Activated T-cell treated with anti-CD3 and anti-CD28 coated beads for 48 hours (primary cell): ENCODE measurements at regions not wholly inside any gene's neighbourhood (a gene's known extent, or its start where the extent isn't known, plus 50 kb on each side); places are given as distances from the start of the nearest gene placed in this dataset.

Experiments used
- DNase-seq: peaks from one replicate; pipeline ENCODE4 v3.0.0-alpha.2; 2020; ENCODE audit warnings: low read depth

GRCh38 chr7:113456533-113456932 is 338.2 kb upstream of the SMIM30 start:
- no peak for DNase-seq

- DNase-seq, result no peak
Measured at GRCh38 chr7:113454597-113455169, 336.3 kb upstream of the SMIM30 start.

GRCh38 chr7:113452245-113452644 is 333.9 kb upstream of the SMIM30 start:
- no peak for DNase-seq

DNA sequence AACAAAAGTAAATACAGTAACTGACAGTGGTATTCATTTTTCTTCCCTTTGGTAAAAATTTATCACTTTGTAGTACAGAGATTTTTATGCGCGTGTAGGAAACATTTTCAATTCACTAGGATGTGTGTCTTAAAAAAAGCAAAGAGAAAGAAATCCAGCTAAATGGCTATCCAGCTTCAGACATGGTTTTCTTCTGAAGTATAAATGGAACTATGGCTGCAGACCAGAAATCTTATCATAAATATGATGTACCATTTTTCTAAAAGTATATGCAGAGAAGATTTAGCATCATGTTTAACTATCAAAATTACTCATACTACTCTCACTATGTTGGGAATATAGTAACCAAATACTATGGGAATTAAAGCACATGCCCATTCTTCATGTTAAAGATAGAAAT is 328.4 kb upstream of the SMIM30 start:
- no peak for DNase-seq

DNA sequence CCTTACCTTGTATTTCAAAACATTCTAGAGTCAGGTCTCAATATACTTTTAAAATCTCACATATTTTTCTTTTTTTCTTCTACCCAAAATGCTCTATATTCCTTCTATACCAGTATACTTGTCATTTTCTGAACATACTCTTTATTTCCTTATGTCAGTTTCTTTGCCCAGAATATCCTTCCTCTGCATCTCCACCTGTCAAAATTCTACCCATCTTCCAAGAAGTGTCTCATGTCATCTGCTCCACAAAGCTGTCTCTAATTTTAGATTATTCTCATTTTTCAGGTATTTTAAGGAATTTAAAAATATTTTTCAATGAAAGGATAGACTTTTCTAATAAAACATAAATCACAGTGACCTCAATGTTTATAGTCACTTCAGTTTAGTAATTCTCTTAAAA is 328.0 kb upstream of the SMIM30 start:
- no peak for DNase-seq

GRCh38 chr7:113444261-113444660 is 325.9 kb upstream of the SMIM30 start:
- DNase-seq, result no peak

- DNase-seq, result no peak
Measured at GRCh38 chr7:113440173-113440572, 321.8 kb upstream of the SMIM30 start.

DNA sequence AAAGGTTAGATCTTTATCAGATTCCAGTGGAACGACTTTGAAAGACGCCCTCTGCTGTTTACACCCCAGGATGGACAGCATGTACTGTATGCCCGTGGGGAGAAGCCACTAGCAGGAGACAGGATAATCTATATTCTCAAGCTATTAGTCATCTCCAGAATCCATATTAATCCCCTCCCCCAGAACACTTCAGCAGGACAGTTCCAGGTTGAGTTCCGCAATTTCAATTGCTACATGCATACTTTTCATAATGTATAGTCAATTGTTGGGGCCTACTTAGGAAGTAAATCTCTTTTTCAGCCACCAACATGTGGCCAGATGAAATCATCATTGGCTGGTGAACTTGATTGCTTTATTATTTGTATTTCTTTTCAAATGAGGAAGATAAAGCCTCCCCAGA is 313.1 kb upstream of the SMIM30 start:
- DNase-seq, result no peak

- DNase-seq, result no peak
Measured at GRCh38 chr7:113424185-113424817, 305.9 kb upstream of the SMIM30 start.

GRCh38 chr7:113421696-113422330 is 303.5 kb upstream of the SMIM30 start:
- DNase-seq, result peak; percentile 62

DNA sequence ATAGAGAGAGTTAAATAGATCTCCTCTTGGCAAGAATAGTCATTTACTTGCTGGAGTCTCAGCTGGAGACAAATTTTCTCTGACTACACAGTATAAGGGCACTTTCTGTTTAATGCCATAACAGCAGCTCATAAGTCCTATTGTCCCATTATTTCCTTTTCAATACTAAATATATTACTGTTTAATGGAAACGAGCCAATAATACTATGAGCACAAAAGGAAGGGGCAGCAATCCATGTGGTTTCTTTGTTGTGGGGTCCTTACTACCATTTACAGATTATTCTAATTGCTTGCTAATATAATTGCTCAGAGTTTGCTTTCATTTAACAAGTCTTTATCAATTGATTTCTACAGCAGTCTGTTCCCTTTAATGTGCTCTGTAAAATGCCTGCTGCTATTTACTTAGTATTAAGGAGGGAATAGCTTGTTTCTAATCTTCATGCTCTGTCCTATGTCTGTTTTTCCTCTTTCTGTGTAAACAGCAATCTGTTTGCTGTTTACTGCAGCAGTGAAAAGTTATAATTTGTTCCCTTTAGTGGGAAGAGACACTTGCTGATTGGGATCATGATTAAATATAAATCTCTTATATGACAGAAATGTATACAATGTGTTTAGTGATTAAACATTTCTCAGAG is 296.2 kb upstream of the SMIM30 start:
- no peak for DNase-seq

DNA sequence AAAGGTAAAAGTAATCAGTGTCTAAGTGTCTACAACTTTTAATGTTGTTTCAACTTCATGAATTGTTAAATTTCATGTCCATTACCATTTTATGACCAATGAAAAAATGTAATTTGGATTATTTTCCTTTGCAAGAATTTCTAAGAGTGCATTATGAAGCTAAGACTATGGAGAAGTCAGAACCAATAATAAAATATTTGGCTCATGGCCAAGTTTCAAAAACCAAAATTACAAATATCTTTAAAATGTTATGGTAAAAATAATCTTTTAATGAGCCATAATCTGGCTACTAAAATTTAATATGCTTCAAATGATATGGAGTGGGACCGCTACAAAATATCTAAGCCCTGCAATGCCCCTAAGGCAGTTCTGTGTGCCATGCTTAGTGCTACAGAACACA is 294.1 kb upstream of the SMIM30 start:
- DNase-seq, result no peak

DNA sequence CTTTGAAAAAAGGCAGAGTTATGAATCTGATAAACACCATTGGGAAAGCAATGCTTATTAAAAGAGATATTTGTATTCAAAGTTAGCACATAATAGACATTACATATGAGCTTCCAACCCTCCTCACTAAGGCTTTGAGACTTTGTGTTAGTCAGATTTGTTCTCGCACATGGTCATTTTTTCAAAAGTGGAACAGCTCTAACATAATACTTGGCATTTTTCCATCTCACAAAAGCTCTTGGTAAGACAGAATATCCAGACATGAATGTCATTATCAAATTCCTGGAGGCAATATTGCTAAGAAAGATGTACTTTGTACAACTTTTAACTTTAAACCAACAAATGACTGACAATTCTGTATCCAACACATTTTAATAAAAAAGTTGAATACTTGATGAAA is 292.4 kb upstream of the SMIM30 start:
- no peak for DNase-seq

- DNase-seq, result no peak
Measured at GRCh38 chr7:113408999-113409398, 290.6 kb upstream of the SMIM30 start.

GRCh38 chr7:113405296-113406056 is 287.1 kb upstream of the SMIM30 start:
- DNase-seq, result no peak

- no peak for DNase-seq
Measured at GRCh38 chr7:113404245-113404644, 285.9 kb upstream of the SMIM30 start.

GRCh38 chr7:113402482-113402881 is 284.1 kb upstream of the SMIM30 start:
- no peak for DNase-seq

GRCh38 chr7:113402005-113402404 is 283.7 kb upstream of the SMIM30 start:
- no peak for DNase-seq

- DNase-seq, result no peak
Measured at GRCh38 chr7:113394856-113395255, 276.5 kb upstream of the SMIM30 start.

DNA sequence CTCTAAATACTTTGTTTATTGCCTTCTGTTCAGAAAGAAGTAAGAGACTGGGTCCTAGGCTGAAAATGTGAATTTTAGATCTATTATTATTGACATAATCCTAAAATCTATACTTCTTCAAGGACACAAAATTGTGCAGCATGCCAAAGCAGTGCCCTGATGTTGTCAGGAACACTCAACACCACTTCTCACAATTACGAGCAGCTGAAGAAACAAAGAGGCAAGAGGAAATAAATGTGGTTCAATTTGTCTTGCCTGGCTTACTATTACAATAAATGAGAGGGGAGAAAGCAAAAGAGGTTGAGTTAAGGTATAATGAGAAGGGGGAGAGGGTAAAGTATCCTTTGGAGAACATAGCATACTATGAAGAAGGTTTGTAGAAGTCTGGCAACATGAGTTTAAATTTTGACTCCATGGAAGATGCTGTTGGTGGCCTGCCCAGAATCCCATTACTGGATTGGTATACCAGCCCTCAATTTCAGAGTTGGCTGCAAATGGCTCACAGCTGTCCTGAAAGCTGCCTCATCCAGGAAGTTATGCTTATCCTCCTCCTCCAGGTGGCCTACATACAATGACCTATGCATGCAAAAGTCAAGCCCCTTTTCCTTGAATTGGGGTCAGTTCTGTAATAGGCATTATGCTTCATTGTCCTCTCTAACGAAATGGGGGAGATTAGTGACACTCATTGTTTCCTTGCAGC is 274.6 kb upstream of the SMIM30 start:
- DNase-seq, result no peak

DNA sequence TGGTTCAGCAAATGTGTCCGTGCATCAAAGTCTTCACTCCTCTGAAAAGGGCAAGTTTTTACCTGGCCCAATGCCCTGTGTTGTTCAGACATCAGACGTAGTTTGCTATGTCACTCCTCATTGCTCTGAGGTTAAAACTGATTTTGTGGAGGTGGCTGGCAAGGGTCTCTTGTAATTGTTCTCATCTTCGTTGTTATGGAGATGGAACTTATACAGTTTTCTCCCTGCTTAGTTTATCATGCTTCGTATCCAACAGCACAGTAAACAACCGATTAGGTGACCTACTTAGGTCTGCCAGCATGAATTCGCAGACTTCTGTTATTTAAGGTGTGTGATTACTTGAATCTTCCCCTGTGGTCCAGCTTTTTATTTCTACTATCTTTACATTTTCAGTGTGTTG is 274.1 kb upstream of the SMIM30 start:
- DNase-seq, result no peak

DNA sequence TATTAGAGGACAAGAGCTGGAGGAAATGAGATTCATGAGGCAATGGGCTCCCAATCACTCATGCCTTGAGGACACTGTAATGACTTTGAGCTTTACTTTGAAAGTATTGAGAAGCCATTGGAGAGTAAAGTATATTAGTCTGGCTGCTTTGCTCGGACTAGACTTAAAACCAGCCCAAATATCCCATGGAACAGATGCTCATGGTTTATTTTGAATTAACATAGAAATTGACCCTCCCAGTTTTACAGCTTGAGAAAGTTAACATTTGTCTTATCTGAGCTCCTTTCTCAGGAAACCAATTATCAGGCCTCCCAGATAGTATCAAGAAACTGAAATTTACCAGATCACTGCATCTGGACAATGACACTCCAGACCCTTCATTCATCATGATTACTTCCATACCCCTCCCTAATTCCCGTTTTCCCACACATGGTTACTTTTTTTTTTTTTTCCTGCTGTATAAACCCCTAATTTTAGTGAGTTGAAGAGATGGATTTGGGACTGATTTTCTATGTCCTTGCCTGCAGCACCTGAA is 270.8 kb upstream of the SMIM30 start:
- no peak for DNase-seq
